GM19043 (cell line): ENCODE measurements at regions not wholly inside any gene's neighbourhood (a gene's known extent, or its start where the extent isn't known, plus 50 kb on each side); places are given as distances from the start of the nearest gene placed in this dataset.
"Not testable (repeated sequence)": the region's sequence is repeated elsewhere in the genome, so short reads cannot be mapped to it uniquely, and the experiment has no call there.

Experiments used
- ATAC-seq: cut with Tn5 transposase; IDR thresholded peaks from one replicate; pipeline ENCODE4 v1.9.1; 2021; ENCODE audit warnings: low read depth; ENCODE audit not compliant: unreplicated experiment

- ATAC-seq: no peak
Observed at GRCh38 chr4:97404876-97405523, 738.3 kb downstream of the STPG2 start.

DNA sequence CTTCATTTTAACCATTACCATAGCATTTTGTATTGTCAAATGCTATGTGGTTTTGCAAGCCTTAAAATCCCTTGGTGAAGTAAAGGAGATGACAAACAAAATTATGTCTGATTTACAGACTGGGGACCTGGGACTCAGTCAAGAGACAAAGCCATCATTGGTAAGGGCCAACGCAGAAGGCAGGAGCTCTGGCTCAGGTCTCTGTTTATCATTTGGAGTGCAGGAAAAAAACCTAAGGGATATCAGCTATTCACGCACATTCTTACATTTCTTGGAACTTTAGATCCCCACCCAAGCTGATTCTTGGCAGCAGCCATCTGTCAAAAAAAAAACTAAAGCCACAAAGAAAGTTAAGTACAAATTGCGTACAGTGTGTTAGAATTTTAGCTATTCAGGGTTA is 731.9 kb downstream of the STPG2 start:
- no peak for ATAC-seq

DNA sequence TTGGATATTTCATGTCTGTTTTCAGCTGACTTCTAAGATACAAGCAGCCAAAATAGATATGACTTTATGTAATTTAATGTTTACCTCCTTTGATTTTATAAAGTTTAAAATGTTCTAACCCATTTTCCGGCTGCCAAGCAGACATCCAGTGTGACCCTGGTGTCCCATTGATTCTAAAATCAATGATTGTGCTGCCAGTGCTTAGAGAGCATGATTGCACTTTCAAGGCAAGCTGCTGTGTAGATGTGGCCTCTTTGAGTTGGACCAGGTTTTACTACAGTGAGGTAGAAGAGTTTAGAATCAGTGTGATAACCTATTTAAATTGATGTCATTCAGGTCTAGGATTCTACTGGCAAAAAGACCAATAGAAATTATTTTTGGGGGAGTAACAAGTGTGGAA is 730.9 kb downstream of the STPG2 start:
- ATAC-seq: no peak

- no peak for ATAC-seq
Observed at GRCh38 chr4:97414161-97414560, 729.1 kb downstream of the STPG2 start.

DNA sequence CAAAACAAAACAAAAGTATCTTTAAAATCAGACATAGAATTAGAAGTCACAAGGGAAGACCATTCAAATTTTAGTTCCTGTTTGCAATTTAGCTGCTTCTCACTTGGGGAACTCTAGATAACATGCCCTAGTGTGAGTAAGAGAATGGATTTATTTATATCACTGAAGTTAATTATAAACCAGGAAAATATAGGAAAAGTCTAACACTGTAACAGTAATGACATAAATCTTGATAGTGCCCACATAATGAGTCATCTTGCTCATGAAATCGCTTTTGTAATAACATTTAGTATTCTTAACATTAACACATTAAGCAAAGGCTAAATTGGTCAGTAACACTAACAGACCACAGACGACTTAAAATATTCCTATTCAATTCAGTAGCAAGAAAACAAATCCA is 710.7 kb downstream of the STPG2 start:
- no peak for ATAC-seq

DNA sequence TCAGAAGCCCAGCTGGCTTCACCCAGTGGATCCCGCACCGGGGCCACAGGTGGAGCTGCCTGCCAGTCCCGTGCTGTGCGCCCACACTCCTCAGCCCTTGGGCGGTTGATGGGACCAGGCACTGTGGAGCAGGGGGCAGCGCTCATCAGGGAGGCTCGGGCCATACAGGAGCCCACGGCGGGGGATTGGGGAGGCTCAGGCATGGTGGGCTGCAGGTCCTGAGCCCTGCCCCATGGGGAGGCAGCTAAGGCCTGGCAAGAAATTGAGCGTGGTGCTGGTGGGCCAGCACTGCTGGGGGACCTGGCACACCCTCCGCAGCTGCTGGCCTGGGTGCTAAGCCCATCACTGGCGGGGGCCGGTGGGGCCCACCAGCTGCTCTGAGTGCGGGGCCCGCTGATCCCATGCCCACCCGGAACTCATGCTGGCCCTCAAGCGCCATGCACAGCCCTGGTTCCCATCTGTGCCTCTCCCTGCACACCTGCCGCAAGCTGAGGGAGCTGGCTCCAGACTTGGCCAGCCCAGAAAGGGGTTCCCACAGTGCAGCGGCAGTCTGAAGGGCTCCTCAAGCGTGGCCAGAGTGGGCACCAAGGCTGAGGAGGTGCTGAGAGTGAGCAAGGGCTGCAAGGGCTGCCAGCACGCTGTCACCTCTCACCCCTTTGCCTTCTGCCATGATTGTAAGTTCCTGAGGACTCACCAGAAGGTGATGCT is 705.1 kb downstream of the STPG2 start:
- not testable (repeated sequence) for ATAC-seq

DNA sequence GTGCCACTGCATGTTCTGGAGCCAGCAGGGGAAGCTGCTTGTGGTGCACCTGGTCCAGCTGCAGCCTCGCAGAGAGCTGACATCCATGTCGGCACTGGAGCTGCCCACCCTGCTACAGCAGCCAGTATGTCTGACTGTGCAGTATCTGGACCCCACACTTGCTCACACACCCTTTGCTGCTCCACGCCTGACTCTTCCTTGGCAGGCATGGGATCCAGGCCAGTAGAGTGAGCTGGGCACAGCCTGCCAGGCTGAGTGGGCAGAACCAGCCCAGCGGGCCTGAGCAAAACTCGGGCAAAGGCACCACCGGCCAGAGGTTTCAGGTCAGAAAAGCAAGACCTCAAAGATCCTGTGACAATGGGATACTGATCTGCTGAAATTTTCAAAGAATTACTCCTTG is 690.1 kb downstream of the STPG2 start:
- no peak for ATAC-seq

DNA sequence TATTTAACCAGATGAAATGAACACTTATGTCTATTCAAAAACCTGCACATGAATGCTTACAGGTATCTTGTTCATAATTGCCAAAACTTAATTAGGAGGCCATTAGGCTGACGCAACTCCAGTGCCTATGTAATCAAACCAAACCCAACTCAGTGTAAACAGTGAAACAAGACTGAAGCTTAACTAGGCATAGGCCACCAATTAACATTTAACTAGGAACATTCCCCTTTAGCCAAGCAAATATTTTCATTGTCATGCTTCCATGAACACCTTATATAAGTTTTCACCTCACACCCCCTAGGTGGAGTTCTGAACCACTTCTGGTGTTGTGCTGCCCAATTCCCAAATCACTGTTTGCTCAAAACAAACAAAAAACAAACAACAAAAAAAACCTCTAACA is 686.0 kb downstream of the STPG2 start:
- no peak for ATAC-seq

DNA sequence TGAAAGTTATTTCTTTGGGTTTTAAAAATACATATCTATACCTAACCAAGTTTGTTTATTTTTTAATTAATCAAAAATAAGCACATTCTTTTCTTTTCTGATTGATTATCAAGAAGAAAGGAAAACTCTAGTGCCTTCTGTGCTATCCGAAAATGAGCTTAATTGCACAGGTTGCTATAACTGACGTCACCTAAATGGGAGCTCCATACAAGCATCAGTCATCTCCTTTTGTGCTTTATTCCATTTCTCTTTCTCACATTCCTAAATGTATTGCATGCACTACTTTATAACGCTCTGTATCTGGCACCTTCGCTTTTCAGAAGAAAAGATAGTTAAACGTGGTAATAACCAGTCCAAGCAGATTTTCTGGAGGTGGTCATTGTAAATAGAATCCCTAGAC is 675.0 kb downstream of the STPG2 start:
- no peak for ATAC-seq

- no peak for ATAC-seq
Observed at GRCh38 chr4:97475621-97476020, 667.7 kb downstream of the STPG2 start.

DNA sequence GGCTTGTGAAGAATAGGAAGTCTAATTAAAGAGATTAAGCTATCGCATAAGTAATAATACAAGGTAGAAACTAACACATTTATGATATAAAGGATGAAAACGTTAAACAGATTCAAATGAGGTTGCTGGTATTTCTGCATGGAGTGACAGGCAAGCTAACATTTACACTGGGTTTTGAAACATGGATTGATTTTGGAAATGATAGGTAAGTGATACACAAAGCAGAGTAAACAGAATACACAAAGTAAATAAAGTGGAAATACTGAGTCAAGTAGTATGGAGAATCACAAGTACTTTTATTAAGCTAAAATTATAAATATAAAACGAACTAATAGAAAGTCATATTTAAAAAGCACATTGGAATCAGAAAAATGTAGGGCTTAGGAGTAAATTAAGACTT is 665.3 kb downstream of the STPG2 start:
- no peak for ATAC-seq

DNA sequence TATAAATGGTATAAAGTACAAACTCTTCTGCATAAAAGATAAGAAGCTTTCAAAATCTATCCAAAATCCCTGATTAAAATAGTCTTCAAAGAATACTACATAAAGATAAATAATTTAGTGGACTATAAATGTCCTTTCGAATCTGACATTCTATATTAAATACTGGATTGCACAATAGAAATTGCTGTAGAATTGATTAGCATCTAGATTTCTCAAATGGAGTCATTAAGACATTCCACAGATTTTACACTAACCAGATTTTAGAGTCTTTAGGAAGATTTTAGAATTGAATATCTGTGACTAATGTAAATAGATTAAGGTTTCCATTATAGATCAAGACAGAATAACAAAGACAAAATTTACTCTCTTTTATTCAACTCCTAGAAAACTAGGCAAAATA is 663.9 kb downstream of the STPG2 start:
- ATAC-seq: no peak

GRCh38 chr4:97491856-97492255 is 651.4 kb downstream of the STPG2 start:
- no peak for ATAC-seq

DNA sequence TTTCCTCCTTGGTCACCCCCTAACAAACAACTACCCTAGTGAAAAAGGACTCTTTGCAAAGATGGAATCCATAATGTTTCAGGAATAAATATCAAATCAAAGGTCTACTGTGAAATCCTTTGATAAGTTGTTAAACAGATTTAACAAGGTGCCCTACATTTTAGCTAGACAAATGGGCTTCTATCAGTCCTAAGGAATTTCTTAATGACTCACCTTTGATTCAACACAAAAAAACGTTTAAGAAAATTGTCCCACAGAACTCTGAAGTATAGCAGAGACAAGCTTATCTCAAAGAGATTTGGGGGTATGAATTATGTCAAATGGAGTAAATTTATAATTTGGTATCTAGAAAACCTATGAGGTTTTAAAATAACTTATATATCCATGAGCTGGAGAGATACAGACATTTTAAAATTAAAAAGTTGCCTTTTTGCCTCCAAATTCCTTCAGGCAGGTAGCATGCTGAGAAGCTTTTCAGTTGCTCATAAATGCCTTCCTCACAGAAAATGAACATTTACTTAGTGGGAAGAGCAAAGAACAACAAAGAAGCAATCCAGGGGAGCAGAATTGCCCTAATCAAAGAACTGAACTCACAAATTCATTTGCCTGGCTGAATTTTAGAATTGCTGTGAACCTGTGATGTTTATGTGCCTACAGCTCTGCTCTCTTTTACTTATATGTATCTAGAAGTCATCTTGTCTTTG is 649.3 kb downstream of the STPG2 start:
- ATAC-seq: no peak

- no peak for ATAC-seq
Observed at GRCh38 chr4:97496298-97496873, 646.9 kb downstream of the STPG2 start.

DNA sequence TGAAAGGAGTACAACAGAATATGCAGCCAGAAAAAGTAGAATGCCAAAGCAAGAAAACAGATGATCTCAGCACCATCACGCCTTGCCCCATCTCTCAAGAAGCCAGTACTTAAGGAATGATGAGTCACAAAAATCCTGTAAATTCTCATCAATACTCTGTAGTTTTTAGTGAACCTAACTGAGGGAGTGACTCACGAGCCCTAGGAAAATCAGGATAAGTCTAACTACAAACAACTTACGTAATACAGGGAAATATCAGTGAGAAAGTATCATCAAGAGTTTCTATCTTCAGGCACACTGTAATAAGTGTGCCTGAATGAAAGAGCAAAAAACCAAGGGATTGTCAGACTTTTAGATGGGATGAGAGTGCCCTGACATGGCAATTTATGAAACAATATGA is 644.4 kb downstream of the STPG2 start:
- ATAC-seq: no peak

GRCh38 chr4:97500423-97500822 is 642.9 kb downstream of the STPG2 start:
- peak; percentile 92 for ATAC-seq

DNA sequence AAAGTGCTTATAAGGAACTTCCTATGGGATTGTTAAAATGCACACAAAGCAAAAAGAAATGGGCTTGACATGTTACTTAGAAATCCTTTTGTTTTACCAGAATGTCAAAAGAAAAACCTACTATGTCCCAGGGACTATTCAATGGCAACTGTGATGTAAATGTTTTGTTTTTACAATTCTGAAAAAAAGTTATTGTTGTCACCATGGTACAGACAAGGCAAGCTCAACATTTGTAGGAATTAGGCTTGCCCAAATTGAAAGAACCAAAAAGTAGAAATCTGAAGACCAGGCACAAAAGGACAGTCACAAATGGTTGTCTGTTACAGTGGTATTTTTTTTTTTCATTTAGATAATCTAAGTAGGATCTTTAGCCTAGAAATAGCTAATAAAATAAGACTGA is 638.6 kb downstream of the STPG2 start:
- ATAC-seq: no peak

DNA sequence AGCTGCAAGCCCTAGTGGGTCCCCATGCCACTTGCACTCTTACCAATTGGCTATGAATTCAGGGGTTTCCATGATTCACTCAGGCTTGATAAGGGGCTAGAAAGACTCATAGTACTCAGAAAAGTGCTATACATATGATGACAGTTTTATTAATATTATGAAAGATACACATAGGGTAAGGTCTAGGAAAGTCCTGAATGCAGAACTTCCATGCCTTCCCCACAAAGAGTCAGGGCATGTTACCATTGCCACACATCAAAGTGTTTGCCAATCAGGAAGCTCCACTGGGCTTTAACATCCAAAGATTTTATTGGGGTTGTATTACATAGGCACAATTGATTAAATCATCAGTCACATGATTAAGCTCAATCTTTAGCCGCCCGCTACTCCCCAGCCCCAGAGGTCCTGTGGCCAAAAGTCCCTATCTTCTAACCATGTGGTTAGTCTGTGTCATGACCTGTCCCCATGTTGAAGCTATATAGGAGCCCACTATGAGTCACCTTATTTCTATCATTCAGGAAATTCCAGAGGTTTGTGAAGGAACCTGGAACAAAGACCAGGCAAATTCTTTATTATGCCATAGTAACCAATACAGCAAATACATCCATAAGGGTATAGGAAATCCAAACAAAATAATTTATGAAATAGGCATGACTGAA is 635.6 kb downstream of the STPG2 start:
- ATAC-seq: no peak
